Thoracic aorta (tissue), 2 donors: ENCODE measurements at regions not wholly inside any gene's neighbourhood (a gene's known extent, or its start where the extent isn't known, plus 50 kb on each side); places are given as distances from the start of the nearest gene placed in this dataset.
A peak's percentile ranks its signal among the peaks of the same experiment; 100 is the strongest.

Experiments
- ATAC-seq: fragments of 150-250 bp; one replicate; pipeline ENCODE4 v1.8.0; 2017; ENCODE audit warnings: low read depth; ENCODE audit not compliant: insufficient number of reproducible peaks, low FRiP score
- DNase-seq: peaks from one replicate; pipeline ENCODE4 v3.0.0-alpha.2; 2020; ENCODE audit warnings: low spot score
- H3K27ac ChIP-seq, 2 donors: fragments of 200-600 bp; sonication (generic); 1 replicate in 1 of 2; 2 replicates in 1 of 2; pipeline ENCODE4 v1.5.1; 2016; ENCODE audit warnings: mild to moderate bottlenecking in 2 of 2, moderate library complexity in 2 of 2
- H3K27me3 ChIP-seq: fragments of 200-600 bp; sonication (generic); replicated peaks from 2 replicates; pipeline ENCODE4 v1.6.0; 2016; ENCODE audit warnings: mild to moderate bottlenecking; ENCODE audit not compliant: insufficient read depth
- H3K36me3 ChIP-seq: fragments of 200-600 bp; sonication (generic); one replicate; pipeline ENCODE4 v1.5.1; 2016
- H3K4me1 ChIP-seq, 2 donors: fragments of 200-600 bp; sonication (generic); 1 replicate in 1 of 2; 2 replicates in 1 of 2; pipeline versions ENCODE4 v1.5.1 to v1.6.0; 2016; ENCODE audit warnings: low read depth in 2 of 2, mild to moderate bottlenecking in 1 of 2; ENCODE audit not compliant: control insufficient read depth in 1 of 2
- H3K4me3 ChIP-seq: fragments of 200-600 bp; sonication (generic); 2 replicates; pipeline ENCODE4 v1.5.1; 2016; ENCODE audit warnings: mild to moderate bottlenecking
- H3K9me3 ChIP-seq: fragments of 200-600 bp; sonication (generic); 2 replicates; pipeline ENCODE4 v1.5.1; 2016
- CTCF ChIP-seq: fragments of 200-600 bp; sonication (generic); IDR thresholded peaks from one replicate; pipeline ENCODE4 v1.5.1; 2019; ENCODE audit warnings: antibody characterized with exemption

- no peak for ATAC-seq
- H3K9me3 ChIP-seq, result no peaks in the 10 kb centered on the region
- no peaks in the 10 kb centered on the region for H3K4me1 ChIP-seq
- H3K36me3 ChIP-seq, result no peaks in the 10 kb centered on the region
- no peak for DNase-seq
- no peak overlapping the region for H3K27ac ChIP-seq
- TF ChIP-seq CTCF, result no peak
- H3K27me3 ChIP-seq, result no peaks in the 10 kb centered on the region
- no peak overlapping the region for H3K4me3 ChIP-seq
Measured at GRCh38 chr15:47466357-47466756, 250.9 kb upstream of the SEMA6D start.

GRCh38 chr15:47470983-47471382, 246.3 kb upstream of the SEMA6D start:
- H3K27me3 ChIP-seq, result no peaks in the 10 kb centered on the region
- DNase-seq, result no peak
- TF ChIP-seq CTCF, result no peak
- peaks cover 11 to 31% of the 10 kb centered on the region in 2 donors for H3K4me1 ChIP-seq
- no peaks in the 10 kb centered on the region for H3K9me3 ChIP-seq
- H3K36me3 ChIP-seq, result no peaks in the 10 kb centered on the region
- H3K4me3 ChIP-seq, result no peak overlapping the region
- H3K27ac ChIP-seq, result no peak overlapping the region
- ATAC-seq, result no peak

GRCh38 chr15:47473106-47473725, 244.1 kb upstream of the SEMA6D start:
- Histone ChIP-seq H3K27ac (peak overlapping the region; percentile 44 to 55), H3K27me3 (no peaks in the 10 kb centered on the region), H3K9me3 (no peaks in the 10 kb centered on the region), H3K4me1 (peaks cover 17 to 46% of the 10 kb centered on the region in 2 donors), H3K36me3 (no peaks in the 10 kb centered on the region), H3K4me3 (peak overlapping the region; percentile 6)
- TF ChIP-seq CTCF, result no peak
- DNase-seq, result no peak
- ATAC-seq, result no peak

- no peak for TF ChIP-seq CTCF
- Histone ChIP-seq H3K36me3 (no peaks in the 10 kb centered on the region), H3K27ac (peak overlapping the region; percentile 44 to 55), H3K4me1 (peaks cover 17 to 46% of the 10 kb centered on the region in 2 donors), H3K4me3 (peak overlapping the region; percentile 6), H3K27me3 (no peaks in the 10 kb centered on the region), H3K9me3 (no peaks in the 10 kb centered on the region)
- DNase-seq (peak; percentile 47), ATAC-seq (peak; percentile 59)
Measured at GRCh38 chr15:47473832-47474231, 243.5 kb upstream of the SEMA6D start.

GRCh38 chr15:47475336-47475735, 242.0 kb upstream of the SEMA6D start:
- no peak for TF ChIP-seq CTCF
- ATAC-seq (no peak), DNase-seq (no peak)
- H3K27me3 ChIP-seq, result no peaks in the 10 kb centered on the region
- no peaks in the 10 kb centered on the region for H3K9me3 ChIP-seq
- H3K4me1 ChIP-seq, result peaks cover 17 to 46% of the 10 kb centered on the region in 2 donors
- H3K36me3 ChIP-seq, result no peaks in the 10 kb centered on the region
- H3K4me3 ChIP-seq, result no peak overlapping the region
- H3K27ac ChIP-seq, result no peak overlapping the region
